NCI-H526 (cell line): ENCODE measurements at regions not wholly inside any gene's neighbourhood (a gene's known extent, or its start where the extent isn't known, plus 50 kb on each side); places are given as distances from the start of the nearest gene placed in this dataset.
A peak's percentile ranks its signal among the peaks of the same experiment; 100 is the strongest.

Experiments
- DNase-seq, 2 experiments: peaks; one replicate each; lab custom pipeline; 2025; lab: John Stamatoyannopoulos, UW

DNA sequence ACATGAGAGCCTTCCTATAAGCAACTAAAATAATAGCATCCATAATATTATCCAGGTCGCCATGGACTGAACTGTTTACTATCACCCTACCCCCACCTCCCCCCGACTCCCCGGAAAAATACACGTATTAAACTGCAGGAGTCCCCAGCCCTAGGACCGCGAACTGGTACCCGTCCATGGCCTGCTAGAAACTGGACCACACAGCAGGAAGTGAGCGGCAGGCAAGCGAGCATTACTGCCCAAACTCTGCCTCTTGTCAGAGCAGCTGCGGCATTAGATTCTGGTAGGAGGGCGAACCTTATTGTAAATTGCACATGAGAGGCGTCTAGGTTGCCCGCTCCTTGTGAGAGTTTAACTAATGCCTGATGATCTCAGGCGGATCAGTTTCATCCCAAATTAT lies 405.8 kb upstream of the ADGRL3 start:
- no peak for DNase-seq

GRCh38 chr4:60799214-60799613 lies 400.9 kb upstream of the ADGRL3 start:
- DNase-seq = no peak

DNA sequence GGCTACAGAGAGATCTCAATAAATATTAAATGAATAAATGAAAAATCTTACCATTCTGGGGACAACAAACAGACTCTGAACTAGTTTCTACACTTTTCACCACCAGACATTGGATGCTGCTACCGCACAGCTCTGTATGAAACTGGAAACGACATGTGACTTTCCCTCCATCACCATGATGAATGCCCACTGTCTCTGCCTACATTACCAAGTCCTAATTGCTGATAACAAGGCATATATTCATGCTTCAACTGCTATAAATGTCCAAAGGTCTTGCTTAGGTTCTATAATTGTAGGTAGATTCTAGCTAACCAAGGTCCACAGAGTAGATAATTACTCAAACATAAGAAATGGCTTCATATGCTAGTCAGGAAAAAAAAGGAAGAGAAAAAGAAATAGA lies 399.4 kb upstream of the ADGRL3 start:
- no peak for DNase-seq

DNA sequence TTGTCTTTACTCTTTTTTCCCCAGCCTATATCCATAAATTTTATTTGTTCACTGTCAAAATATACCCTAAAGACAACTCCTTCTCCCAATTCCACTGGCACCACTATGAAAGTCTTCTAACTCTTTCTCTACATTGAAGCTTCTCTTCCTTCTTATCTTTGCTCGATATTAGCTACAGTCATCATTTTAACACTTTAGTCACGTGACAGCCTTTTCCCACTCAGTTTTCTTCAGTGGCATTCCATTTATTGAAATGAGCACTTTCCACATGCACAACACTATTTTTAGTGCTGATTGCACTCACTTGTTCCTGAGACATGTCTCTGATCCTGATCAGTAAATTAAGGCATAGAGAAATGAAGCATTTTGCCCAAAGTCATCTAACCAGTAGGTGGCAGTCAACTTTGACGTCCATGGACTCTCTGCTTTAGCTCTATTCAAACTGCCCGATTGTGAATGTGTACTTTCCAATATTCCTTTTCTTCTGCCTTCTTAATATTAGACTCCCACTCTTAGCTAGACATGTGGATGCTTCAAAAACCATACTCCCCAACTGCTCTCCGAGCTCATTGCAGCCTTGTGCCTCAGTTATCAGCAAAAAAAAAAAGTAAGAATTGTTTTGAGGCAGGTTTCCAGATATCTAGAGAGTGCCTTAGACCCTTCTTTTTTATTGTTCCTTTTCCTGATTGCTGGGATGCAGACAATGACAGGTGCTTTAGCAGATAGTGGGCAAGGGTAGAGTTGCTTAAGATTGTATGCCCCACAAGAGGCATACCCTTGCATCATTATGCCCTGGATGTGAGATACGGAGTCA lies 394.4 kb upstream of the ADGRL3 start:
- DNase-seq = peak; percentile 7 to 70

- no peak for DNase-seq
These were observed 391.2 kb upstream of the ADGRL3 start for GRCh38 chr4:60808726-60809485.

- DNase-seq = no peak
These were observed 390.7 kb upstream of the ADGRL3 start for GRCh38 chr4:60809486-60809800.

GRCh38 chr4:60812811-60813210 lies 387.3 kb upstream of the ADGRL3 start:
- no peak for DNase-seq

GRCh38 chr4:60814549-60814948 lies 385.6 kb upstream of the ADGRL3 start:
- no peak for DNase-seq

- DNase-seq = no peak
These were observed 382.5 kb upstream of the ADGRL3 start for GRCh38 chr4:60817609-60818008.

GRCh38 chr4:60822986-60823385 lies 377.1 kb upstream of the ADGRL3 start:
- DNase-seq = no peak

DNA sequence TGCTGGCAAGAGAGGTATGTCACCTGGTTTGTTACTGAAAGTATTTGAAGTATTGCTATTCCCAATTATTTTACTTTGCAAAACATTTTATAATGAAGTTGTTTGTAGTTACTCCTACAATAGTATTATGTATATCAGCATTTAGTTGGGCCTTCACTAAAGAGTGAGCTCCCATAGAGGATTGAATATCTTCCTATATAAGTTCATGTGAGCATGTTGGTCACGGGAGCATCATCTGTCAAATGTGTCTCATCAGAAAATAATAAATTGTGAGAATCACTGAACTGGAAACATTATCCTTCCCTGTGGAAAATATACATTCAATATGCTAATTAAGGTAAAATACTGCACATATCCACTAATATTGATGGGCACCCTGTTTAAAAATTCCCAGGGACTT lies 360.1 kb upstream of the ADGRL3 start:
- no peak for DNase-seq

DNA sequence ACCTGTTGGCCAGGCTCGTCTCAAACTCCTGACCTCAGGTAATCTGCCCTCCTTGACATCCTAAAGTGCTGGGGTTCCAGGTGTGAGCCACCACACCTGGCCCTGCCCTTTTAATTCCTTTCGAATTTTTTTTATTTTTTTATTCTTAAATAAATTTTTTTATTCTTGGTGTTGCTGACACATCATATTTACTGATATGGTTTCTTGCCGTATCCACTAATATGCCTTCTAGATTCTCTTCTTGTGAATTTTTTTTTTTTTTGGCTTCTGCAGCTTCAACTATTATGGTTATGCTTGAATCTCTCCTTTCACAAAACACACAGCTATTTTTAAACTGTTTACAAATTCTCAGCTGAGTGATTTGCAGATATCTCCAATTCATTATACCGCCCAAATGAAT lies 353.4 kb upstream of the ADGRL3 start:
- DNase-seq = no peak

DNA sequence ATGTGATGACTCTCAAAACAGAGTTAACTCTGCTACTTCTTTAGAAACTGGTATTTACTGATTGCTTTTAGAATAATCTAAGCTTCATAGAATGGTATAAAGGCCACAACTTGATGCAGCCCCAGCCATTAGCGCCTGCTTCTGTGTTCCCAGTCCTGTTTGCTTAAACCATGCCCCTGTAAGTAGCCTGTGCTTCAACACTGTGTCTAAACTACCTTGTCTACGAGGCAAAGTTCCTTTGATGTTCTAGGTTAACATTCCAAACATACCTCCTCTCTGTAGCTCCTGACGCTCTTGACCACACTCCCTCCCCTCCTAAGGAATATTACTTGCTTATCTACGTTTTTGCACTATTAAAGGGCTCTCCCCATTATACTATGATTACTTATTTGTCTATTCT lies 352.5 kb upstream of the ADGRL3 start:
- no peak for DNase-seq

DNA sequence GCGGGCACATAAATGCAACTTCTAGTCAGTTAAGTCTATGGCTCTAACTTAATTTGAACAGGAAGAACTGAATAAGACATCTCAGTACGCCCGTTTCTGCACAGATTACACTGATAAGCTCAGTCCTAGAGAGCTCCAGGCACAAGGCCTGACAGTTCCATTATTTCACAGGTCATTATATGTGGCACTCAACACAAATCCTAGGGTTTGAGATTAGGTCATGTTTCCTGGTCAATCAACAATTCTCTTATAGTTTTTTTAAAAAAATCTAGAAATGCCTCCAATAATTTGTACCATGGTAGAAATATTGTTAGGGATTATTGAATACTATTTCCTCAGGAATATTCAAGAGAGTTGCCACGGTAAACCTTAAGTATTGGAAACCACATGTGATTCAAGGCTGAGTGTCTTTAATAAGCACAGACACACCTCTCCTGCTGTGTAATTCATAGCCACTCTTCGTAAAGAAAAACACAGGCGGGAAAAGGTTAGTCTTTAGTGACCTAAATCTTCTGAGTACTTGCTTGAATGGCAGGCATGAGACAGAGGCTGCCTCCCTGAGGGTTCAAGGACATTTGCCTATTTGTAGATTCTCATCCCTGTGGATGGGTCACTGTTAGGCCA lies 342.9 kb upstream of the ADGRL3 start:
- DNase-seq = no peak

- no peak for DNase-seq
These were observed 336.7 kb upstream of the ADGRL3 start for GRCh38 chr4:60863442-60863841.

- DNase-seq = peak in 1 of 2 experiments; percentile 4
These were observed 334.9 kb upstream of the ADGRL3 start for GRCh38 chr4:60865273-60865672.

DNA sequence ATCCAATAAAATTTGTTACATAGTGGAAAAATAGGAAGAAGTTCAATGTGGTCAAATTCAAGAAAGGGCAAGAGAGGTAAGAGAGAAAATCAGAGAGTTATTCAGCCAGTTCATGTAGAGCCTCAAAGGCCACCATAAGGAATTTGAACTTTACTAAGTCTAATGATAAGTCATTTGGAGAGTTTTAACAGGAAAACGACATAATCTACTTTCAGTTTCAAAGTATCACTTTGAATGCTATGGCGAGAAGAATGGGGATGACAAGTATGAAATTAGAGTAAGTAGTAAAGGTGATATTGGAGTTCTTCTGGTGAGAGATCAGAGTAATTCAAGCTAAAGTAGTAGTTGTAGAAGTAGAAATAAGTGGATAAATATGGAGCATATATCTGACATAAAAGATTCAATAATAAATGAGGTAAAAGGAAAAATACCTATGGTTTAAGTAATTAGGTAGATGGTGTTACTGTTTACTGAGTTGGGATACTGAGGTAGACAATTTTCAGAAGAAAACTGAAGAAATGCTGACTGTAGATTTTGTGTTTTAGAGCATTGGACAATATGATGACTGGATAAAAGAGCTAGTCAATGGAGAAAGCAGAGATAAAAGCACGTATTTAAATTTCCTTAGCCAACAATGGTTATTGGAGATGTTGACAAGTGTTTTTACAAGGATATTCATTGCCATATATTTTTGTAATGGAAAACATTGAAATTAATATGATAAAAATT lies 331.7 kb upstream of the ADGRL3 start:
- DNase-seq = no peak

DNA sequence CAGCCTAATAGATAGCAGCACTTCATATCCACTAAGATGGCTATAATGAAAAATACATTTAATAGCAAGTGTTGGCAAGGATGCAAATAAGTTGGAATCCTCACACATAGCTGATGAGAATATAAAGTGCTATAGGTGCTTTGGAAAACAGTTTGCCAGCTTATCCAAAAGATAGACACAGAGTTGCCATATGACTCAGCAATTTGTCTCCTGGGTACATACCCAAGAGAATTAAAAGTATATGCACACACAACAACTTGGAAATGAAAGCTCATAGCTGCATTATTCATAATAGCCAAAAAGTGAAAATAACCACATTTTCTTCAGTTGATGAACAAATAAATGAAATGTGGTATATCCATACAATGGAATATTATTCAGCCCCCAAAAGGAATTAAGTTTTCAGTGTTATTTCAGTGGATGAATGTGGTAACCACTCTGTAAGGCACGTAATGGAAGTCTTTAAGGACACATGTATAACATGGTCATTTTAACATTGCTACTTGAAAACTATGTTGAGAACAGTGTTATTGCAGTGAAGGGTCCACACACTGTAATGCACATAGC lies 320.9 kb upstream of the ADGRL3 start:
- no peak for DNase-seq

DNA sequence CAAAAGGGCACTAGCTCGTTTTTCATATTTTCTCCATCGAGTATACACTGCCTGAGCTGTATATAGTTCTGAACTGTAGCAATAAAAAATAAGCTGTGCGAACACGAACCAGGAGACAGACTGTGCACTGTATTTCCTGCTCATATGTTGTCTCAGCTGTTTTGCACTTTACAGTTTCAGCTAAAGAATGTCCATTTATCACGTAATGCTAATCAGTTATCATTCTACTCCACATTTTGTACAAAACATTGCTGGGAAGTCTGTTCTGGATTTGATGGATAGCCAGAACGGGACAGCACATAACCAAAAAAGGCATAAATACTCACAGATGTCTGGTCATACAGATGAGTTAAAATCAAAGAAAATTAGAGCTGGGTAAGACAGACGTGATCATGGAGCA lies 315.5 kb upstream of the ADGRL3 start:
- no peak for DNase-seq

- DNase-seq = no peak
These were observed 315.1 kb upstream of the ADGRL3 start for GRCh38 chr4:60885011-60885410.

DNA sequence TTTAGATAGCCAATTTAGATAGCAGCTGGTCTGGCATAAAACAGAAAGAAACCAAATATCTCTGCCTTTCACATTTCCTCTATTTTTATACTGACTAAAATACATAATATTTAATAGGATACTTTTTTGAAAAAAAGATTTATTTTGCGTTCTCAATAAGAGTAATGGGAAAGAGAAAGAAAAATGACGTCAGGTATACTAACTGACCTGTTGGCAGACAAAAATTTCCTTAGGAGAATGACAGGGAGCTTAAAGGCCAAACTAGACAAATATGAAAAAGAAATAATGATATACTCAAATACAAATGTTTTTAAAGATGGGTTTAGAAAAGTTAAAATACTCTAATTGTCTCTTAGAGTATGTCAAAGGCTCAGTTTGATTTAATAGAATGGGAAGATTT lies 309.4 kb upstream of the ADGRL3 start:
- no peak for DNase-seq

- no peak for DNase-seq
These were observed 308.2 kb upstream of the ADGRL3 start for GRCh38 chr4:60891947-60892346.
